Neural cell (in vitro differentiated cells): ENCODE measurements at regions not wholly inside any gene's neighbourhood (a gene's known extent, or its start where the extent isn't known, plus 50 kb on each side); places are given as distances from the start of the nearest gene placed in this dataset.

Experiments
- H2AFZ ChIP-seq: fragments of 200-600, 300-800 bp; sonication (generic), shearing (Covaris generic); 2 replicates; pipeline ENCODE4 v1.6.0; 2014; ENCODE audit warnings: low read depth, mild to moderate bottlenecking, antibody characterized with exemption, low read length, moderate library complexity
- H3F3A ChIP-seq: fragments of 200-600 bp; shearing (Covaris generic); 2 replicates; pipeline ENCODE4 v1.6.1; 2016; ENCODE audit warnings: mild to moderate bottlenecking, moderate library complexity, mixed read lengths, antibody characterized with exemption, low read length; ENCODE audit not compliant: insufficient read depth, poor library complexity, severe bottlenecking
- H3K27ac ChIP-seq: fragments of 200-600, 300-800 bp; sonication (generic), shearing (Covaris generic); 2 replicates; pipeline ENCODE4 v1.5.1; 2014; ENCODE audit warnings: mild to moderate bottlenecking, low read length, moderate library complexity
- H3K27me3 ChIP-seq: fragments of 300-800, 200-600 bp; sonication (generic), shearing (Covaris generic); 2 replicates; pipeline ENCODE4 v1.6.0; 2014; ENCODE audit warnings: mild to moderate bottlenecking, low read depth, low read length, moderate library complexity; ENCODE audit not compliant: insufficient read depth
- H3K36me3 ChIP-seq: fragments of 300-800, 200-600 bp; sonication (generic), shearing (Covaris generic); 2 replicates; pipeline ENCODE4 v1.5.1; 2014; ENCODE audit warnings: mild to moderate bottlenecking, antibody characterized with exemption, low read length, moderate library complexity; ENCODE audit not compliant: insufficient read depth
- H3K4me2 ChIP-seq: fragments of 300-800, 200-600 bp; sonication (generic), shearing (Covaris generic); 2 replicates; pipeline ENCODE4 v1.6.0; 2014; ENCODE audit warnings: mild to moderate bottlenecking, low read length
- H3K4me3 ChIP-seq: fragments of 300-800, 200-600 bp; sonication (generic), shearing (Covaris generic); 2 replicates; pipeline ENCODE4 v1.5.1; 2014; ENCODE audit warnings: mild to moderate bottlenecking, low read length, moderate library complexity
- H3K79me2 ChIP-seq: fragments of 200-600 bp; shearing (Covaris generic); replicated peaks from 2 replicates; pipeline ENCODE4 v1.6.0; 2014; ENCODE audit warnings: mild to moderate bottlenecking, low read length, moderate library complexity; ENCODE audit not compliant: insufficient read depth
- H3K9ac ChIP-seq: fragments of 300-800, 200-600 bp; sonication (generic), shearing (Covaris generic); 2 replicates; pipeline ENCODE4 v1.6.1; 2016; ENCODE audit warnings: mild to moderate bottlenecking, low read length, mixed read lengths
- H3K9me2 ChIP-seq: fragments of 200-600 bp; shearing (Covaris generic); 2 replicates; pipeline ENCODE4 v1.6.1; 2016; ENCODE audit warnings: mild to moderate bottlenecking, low read length, mixed read lengths; ENCODE audit not compliant: insufficient read depth
- H3K9me3 ChIP-seq: fragments of 200-600, 300-800 bp; sonication (generic), shearing (Covaris generic); 2 replicates; pipeline ENCODE4 v1.6.1; 2016; ENCODE audit warnings: mild to moderate bottlenecking, mixed run types, low read length, moderate library complexity, mixed read lengths
- H4K20me1 ChIP-seq: fragments of 200-600 bp; shearing (Covaris generic); 2 replicates; pipeline ENCODE4 v1.6.1; 2016; ENCODE audit warnings: mild to moderate bottlenecking, mixed run types; ENCODE audit not compliant: insufficient read depth
- EP300 ChIP-seq: fragments of 450-650 bp; conservative IDR thresholded peaks from 2 replicates; pipeline ENCODE4 v1.6.1; 2014; ENCODE audit warnings: antibody characterized with exemption, mild to moderate bottlenecking, moderate library complexity; ENCODE audit not compliant: poor library complexity, severe bottlenecking
- EZH2 ChIP-seq: fragments of 200-600, 300-800 bp; shearing (Covaris generic), sonication (generic); IDR thresholded peaks from 2 replicates; pipeline ENCODE4 v1.6.1; 2014; ENCODE audit warnings: antibody characterized with exemption, low read length, borderline replicate concordance, mild to moderate bottlenecking; ENCODE audit not compliant: insufficient read depth, poor library complexity, severe bottlenecking
- MXI1 ChIP-seq: fragments of 450-650 bp; conservative IDR thresholded peaks from 2 replicates; pipeline ENCODE4 v1.6.1; 2014; ENCODE audit warnings: antibody characterized with exemption, mild to moderate bottlenecking; ENCODE audit not compliant: poor library complexity, severe bottlenecking
- POLR2AphosphoS5 ChIP-seq: IDR thresholded peaks from 2 replicates; pipeline ENCODE4 v1.6.1; 2012
- RAD21 ChIP-seq: fragments of 450-650 bp; conservative IDR thresholded peaks from 2 replicates; pipeline ENCODE4 v1.6.1; 2014; ENCODE audit warnings: antibody characterized with exemption, mild to moderate bottlenecking, moderate library complexity
- SMC3 ChIP-seq: fragments of 450-650 bp; conservative IDR thresholded peaks from 2 replicates; pipeline ENCODE4 v1.6.1; 2014; ENCODE audit warnings: antibody characterized with exemption, mild to moderate bottlenecking, moderate library complexity; ENCODE audit not compliant: poor library complexity
- TAF1 ChIP-seq: IDR thresholded peaks from 2 replicates; pipeline ENCODE4 v1.6.1; 2012; ENCODE audit warnings: low read depth
- TF ChIP-seq, protein P1 (sequence below): IDR thresholded peaks from 2 replicates; pipeline ENCODE4 v1.6.1; 2012; ENCODE audit warnings: borderline replicate concordance
- TF ChIP-seq, protein P2 (sequence below): fragments of 450-650 bp; IDR thresholded peaks from 2 replicates; pipeline ENCODE4 v1.5.1; 2014; ENCODE audit warnings: antibody characterized with exemption, mild to moderate bottlenecking, moderate library complexity; ENCODE audit not compliant: poor library complexity, severe bottlenecking

DNA sequence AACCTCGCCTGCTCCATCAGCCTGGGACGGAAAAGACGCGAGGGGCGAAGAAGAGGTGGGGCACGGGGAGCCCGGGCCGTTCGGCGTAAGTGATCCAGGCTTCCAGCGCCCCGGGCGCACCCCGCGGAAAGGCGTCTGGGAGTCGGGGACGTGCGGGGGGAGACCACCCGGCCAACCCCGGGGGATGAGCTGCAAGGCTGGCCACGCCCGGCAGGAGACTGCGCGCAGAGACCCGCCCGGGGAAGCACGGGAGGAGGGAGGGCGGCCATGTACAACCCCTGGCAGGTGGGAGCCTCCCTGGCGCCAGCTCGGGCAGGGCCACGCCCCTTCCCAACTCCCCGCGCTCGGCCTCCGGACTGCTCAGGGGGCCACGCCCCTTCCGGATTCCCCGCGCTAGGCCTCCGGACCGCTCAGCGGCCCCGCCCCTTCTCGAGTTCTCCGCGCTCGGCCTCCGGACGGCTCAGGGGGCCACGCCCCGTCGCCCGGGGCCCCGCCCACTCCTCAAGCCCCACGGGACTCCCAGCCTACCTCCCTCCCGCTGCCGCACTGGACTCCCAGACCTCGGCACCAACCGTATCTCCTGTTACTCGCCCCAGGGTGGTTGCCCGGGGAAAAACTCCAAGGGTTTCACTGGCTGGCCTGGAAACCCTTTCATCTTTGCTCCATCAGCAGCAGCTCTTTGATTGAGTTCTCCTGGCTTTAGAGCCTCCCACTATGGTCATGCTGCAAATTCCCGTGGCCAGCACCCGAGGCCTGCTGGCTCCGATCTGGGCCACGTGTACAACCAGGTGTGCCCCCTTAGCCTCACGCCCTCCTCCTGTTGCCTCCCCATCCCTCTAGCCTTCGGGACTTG is 284.4 kb downstream of the ZEB1 start:
- Histone ChIP-seq H3K36me3 (no peaks in the 10 kb centered on the region), H3K9ac (peak overlapping the region; percentile 48), H2AFZ (peak overlapping the region; percentile 60), H3K9me2 (no peaks in the 10 kb centered on the region), H3K4me2 (peak overlapping the region; percentile 48), H3K4me3 (peak overlapping the region; percentile 90), H3K9me3 (no peaks in the 10 kb centered on the region), H3K27ac (no peak overlapping the region), H3F3A (no peaks in the 10 kb centered on the region), H4K20me1 (no peaks in the 10 kb centered on the region), H3K79me2 (no peaks in the 10 kb centered on the region), H3K27me3 (no peaks in the 10 kb centered on the region)
- TF ChIP-seq, protein P1, sequence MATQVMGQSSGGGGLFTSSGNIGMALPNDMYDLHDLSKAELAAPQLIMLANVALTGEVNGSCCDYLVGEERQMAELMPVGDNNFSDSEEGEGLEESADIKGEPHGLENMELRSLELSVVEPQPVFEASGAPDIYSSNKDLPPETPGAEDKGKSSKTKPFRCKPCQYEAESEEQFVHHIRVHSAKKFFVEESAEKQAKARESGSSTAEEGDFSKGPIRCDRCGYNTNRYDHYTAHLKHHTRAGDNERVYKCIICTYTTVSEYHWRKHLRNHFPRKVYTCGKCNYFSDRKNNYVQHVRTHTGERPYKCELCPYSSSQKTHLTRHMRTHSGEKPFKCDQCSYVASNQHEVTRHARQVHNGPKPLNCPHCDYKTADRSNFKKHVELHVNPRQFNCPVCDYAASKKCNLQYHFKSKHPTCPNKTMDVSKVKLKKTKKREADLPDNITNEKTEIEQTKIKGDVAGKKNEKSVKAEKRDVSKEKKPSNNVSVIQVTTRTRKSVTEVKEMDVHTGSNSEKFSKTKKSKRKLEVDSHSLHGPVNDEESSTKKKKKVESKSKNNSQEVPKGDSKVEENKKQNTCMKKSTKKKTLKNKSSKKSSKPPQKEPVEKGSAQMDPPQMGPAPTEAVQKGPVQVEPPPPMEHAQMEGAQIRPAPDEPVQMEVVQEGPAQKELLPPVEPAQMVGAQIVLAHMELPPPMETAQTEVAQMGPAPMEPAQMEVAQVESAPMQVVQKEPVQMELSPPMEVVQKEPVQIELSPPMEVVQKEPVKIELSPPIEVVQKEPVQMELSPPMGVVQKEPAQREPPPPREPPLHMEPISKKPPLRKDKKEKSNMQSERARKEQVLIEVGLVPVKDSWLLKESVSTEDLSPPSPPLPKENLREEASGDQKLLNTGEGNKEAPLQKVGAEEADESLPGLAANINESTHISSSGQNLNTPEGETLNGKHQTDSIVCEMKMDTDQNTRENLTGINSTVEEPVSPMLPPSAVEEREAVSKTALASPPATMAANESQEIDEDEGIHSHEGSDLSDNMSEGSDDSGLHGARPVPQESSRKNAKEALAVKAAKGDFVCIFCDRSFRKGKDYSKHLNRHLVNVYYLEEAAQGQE = no peak
- peak; percentile 23 for TF ChIP-seq RAD21

DNA sequence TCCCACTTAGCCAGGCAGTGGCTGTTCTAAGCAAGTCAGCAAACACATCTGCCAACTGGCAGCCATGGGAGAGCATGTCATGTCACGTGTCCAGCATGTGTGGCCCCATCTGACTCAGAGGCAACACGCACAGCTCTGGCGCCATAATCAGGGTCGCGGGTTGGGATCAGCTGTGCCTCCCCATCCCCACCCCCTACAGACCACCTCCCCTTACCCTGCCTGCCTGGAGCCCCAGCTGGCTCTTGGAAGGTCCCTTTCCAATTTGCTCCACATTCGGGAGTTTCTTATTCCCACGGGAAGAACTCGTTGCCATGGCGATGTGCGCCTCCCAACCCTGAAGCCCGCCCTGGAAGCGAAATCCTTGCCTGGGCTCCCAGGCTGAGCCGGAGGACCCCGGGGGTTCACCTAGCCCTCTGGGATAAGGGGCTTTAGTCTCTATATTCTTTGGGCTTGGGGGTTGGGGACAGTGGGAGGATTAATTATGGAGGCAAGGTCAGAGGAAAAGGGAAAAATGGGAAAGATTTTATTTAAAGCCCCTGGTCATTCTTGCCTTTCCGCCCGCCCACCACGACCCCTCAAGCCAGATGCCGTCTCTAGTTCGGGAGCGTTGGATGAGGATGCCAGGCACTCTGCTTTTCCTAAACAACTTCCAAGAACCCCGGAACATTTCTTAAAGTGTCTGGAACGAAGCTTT is 283.7 kb downstream of the ZEB1 start:
- Histone ChIP-seq H3K79me2 (no peaks in the 10 kb centered on the region), H3F3A (no peaks in the 10 kb centered on the region), H3K27ac (no peak overlapping the region), H2AFZ (peak overlapping the region; percentile 60), H3K4me3 (peak overlapping the region; percentile 90), H4K20me1 (no peaks in the 10 kb centered on the region), H3K9me2 (no peaks in the 10 kb centered on the region), H3K27me3 (no peaks in the 10 kb centered on the region), H3K4me2 (peak overlapping the region; percentile 48), H3K9ac (peak overlapping the region; percentile 48), H3K9me3 (no peaks in the 10 kb centered on the region), H3K36me3 (no peaks in the 10 kb centered on the region)
- TF ChIP-seq MXI1 (no peak), EP300 (no peak), TAF1 (no peak), EZH2 (no peak), SMC3 (no peak), POLR2AphosphoS5 (no peak), RAD21 (no peak)
- TF ChIP-seq, protein P2, sequence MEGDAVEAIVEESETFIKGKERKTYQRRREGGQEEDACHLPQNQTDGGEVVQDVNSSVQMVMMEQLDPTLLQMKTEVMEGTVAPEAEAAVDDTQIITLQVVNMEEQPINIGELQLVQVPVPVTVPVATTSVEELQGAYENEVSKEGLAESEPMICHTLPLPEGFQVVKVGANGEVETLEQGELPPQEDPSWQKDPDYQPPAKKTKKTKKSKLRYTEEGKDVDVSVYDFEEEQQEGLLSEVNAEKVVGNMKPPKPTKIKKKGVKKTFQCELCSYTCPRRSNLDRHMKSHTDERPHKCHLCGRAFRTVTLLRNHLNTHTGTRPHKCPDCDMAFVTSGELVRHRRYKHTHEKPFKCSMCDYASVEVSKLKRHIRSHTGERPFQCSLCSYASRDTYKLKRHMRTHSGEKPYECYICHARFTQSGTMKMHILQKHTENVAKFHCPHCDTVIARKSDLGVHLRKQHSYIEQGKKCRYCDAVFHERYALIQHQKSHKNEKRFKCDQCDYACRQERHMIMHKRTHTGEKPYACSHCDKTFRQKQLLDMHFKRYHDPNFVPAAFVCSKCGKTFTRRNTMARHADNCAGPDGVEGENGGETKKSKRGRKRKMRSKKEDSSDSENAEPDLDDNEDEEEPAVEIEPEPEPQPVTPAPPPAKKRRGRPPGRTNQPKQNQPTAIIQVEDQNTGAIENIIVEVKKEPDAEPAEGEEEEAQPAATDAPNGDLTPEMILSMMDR = no peak
- TF ChIP-seq, protein P1 = no peak
